GM18505 (cell line): ENCODE measurements at regions not wholly inside any gene's neighbourhood (a gene's known extent, or its start where the extent isn't known, plus 50 kb on each side); places are given as distances from the start of the nearest gene placed in this dataset.

Experiments
- ATAC-seq: cut with Tn5 transposase; IDR thresholded peaks from one replicate; pipeline ENCODE4 v1.9.1; 2021; ENCODE audit not compliant: unreplicated experiment
- POLR2A ChIP-seq: IDR thresholded peaks from 4 replicates; pipeline ENCODE4 v1.6.1; 2011; ENCODE audit warnings: borderline replicate concordance; ENCODE audit not compliant: insufficient read depth, insufficient read length; ENCODE audit errors: extremely low read depth

- no peak for TF ChIP-seq POLR2A
- no peak for ATAC-seq
Measured at GRCh38 chr4:84441758-84442377, 57.2 kb downstream of the NKX6-1 start.

- ATAC-seq = no peak
Measured at GRCh38 chr4:84439996-84440395, 59.1 kb downstream of the NKX6-1 start.

GRCh38 chr4:84436812-84437211, 62.3 kb downstream of the NKX6-1 start:
- TF ChIP-seq POLR2A = no peak
- no peak for ATAC-seq

More at GRCh38 chr4:84439996-84440395, 59.1 kb downstream of the NKX6-1 start:
- no peak for TF ChIP-seq POLR2A

- no peak for TF ChIP-seq POLR2A
- no peak for ATAC-seq
Measured at GRCh38 chr4:84434344-84434743, 64.7 kb downstream of the NKX6-1 start.

- no peak for TF ChIP-seq POLR2A
- ATAC-seq = no peak
Measured at GRCh38 chr4:84433633-84434222, 65.4 kb downstream of the NKX6-1 start.

GRCh38 chr4:84432713-84433112, 66.4 kb downstream of the NKX6-1 start:
- no peak for TF ChIP-seq POLR2A
- no peak for ATAC-seq

GRCh38 chr4:84420608-84421007, 78.5 kb downstream of the NKX6-1 start:
- TF ChIP-seq POLR2A = no peak

GRCh38 chr4:84419201-84419600, 79.9 kb downstream of the NKX6-1 start:
- no peak for TF ChIP-seq POLR2A
- ATAC-seq = no peak

More at GRCh38 chr4:84420608-84421007, 78.5 kb downstream of the NKX6-1 start:
- ATAC-seq = no peak

- ATAC-seq = no peak
- TF ChIP-seq POLR2A = no peak
Measured at GRCh38 chr4:84417997-84418709, 80.9 kb downstream of the NKX6-1 start.

GRCh38 chr4:84413976-84414375, 85.1 kb downstream of the NKX6-1 start:
- ATAC-seq = no peak

GRCh38 chr4:84413480-84413879, 85.6 kb downstream of the NKX6-1 start:
- TF ChIP-seq POLR2A = no peak
- ATAC-seq = no peak

More at GRCh38 chr4:84413976-84414375, 85.1 kb downstream of the NKX6-1 start:
- no peak for TF ChIP-seq POLR2A

GRCh38 chr4:84412062-84412461, 87.0 kb downstream of the NKX6-1 start:
- TF ChIP-seq POLR2A = no peak
- no peak for ATAC-seq

GRCh38 chr4:84407554-84408407, 91.3 kb downstream of the NKX6-1 start:
- no peak for ATAC-seq
- no peak for TF ChIP-seq POLR2A
